BE2C (cell line): ENCODE measurements at regions not wholly inside any gene's neighbourhood (a gene's known extent, or its start where the extent isn't known, plus 50 kb on each side); places are given as distances from the start of the nearest gene placed in this dataset.

Experiments
- DNase-seq: peaks from one replicate; pipeline ENCODE4 v3.0.0-alpha.2; 2020
- H3K27me3 ChIP-seq: fragments of 250-450 bp; sonication (Bioruptor Pico); 2 replicates; pipeline ENCODE4 v1.5.1; 2020; ENCODE audit warnings: mild to moderate bottlenecking
- H3K36me3 ChIP-seq: fragments of 250-450 bp; sonication (Bioruptor Pico); 2 replicates; pipeline ENCODE4 v1.5.1; 2020; ENCODE audit warnings: mild to moderate bottlenecking
- H3K4me1 ChIP-seq: fragments of 250-450 bp; sonication (Bioruptor Pico); 2 replicates; pipeline ENCODE4 v1.5.1; 2020
- H3K4me3 ChIP-seq: 2 replicates; pipeline ENCODE4 v1.5.1; 2011; ENCODE audit warnings: low read depth, low read length
- H3K9me3 ChIP-seq: fragments of 250-450 bp; sonication (Bioruptor Pico); 2 replicates; pipeline ENCODE4 v1.5.1; 2020
- CTCF ChIP-seq: IDR thresholded peaks from 2 replicates; pipeline ENCODE4 v1.5.1; 2012; ENCODE audit warnings: mild to moderate bottlenecking, low read depth, low read length

DNA sequence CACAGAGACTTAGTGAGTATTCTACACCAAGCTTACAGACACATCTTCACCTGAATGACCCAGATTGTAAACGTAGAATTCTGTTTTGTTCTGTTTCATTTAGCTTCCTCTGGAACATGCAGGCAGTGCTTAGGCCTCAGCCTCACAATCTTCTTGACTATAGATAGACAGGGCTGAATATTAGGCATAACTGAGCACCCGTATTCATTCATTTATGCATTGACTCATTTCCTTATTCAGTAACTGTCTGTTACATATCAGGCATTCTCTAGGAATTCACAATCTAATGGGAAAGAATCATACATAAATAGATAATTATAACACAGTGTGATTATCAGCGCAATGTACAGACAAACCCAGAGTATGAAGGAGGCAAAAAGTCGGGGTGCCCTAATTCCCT, 124.9 kb upstream of the ETAA1 start:
- no peak for DNase-seq
- TF ChIP-seq CTCF: no peak
- Histone ChIP-seq H3K9me3 (no peaks in the 10 kb centered on the region), H3K4me3 (no peak overlapping the region), H3K27me3 (no peaks in the 10 kb centered on the region), H3K36me3 (no peaks in the 10 kb centered on the region), H3K4me1 (no peaks in the 10 kb centered on the region)

DNA sequence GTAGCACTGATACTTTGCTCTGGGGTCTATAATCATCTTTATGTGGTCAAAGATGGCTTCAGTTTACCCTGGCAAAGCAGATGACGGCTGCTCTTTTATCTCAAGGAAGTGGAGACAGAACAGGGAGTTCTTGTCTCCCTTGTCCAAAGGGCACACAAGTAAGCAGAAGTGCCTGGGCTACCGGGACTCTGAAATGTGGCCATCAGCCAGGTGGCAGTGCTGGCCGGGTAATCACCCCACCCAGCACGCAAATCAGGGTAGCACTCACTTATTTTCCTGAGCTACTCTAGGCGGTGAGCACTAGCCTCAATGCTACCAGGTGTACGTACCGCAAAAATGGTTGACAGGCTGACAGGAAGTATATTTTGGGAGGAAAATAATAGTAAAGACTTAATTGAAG, 119.7 kb upstream of the ETAA1 start:
- H3K4me3 ChIP-seq: no peak overlapping the region
- TF ChIP-seq CTCF: no peak
- no peaks in the 10 kb centered on the region for H3K36me3 ChIP-seq
- no peaks in the 10 kb centered on the region for H3K9me3 ChIP-seq
- H3K4me1 ChIP-seq: no peaks in the 10 kb centered on the region
- DNase-seq: no peak
- no peaks in the 10 kb centered on the region for H3K27me3 ChIP-seq

DNA sequence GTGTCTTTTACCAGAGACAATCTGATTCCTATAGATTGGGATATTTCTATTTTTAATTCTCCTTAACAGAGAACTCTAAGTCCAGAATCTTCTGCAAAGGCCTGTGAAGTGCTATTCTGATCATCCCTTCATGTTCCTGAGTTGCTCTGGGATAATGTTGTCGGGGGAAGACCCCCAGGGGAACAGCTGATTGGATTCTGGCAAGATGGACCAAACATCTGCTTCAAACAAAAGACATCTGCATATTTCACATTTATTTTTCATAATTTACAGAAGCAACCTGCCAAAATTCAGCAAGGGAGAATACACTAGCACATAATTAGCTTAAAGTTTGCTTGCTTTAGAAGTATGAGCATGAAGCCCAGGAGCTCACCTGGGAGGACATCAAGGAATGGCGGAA, 116.0 kb upstream of the ETAA1 start:
- no peaks in the 10 kb centered on the region for H3K27me3 ChIP-seq
- H3K4me3 ChIP-seq: no peak overlapping the region
- no peak for TF ChIP-seq CTCF
- no peaks in the 10 kb centered on the region for H3K9me3 ChIP-seq
- H3K4me1 ChIP-seq: no peaks in the 10 kb centered on the region
- no peaks in the 10 kb centered on the region for H3K36me3 ChIP-seq
- DNase-seq: no peak

GRCh38 chr2:67283641-67284040, 113.5 kb upstream of the ETAA1 start:
- Histone ChIP-seq H3K9me3 (no peaks in the 10 kb centered on the region), H3K4me1 (no peaks in the 10 kb centered on the region), H3K36me3 (no peaks in the 10 kb centered on the region), H3K4me3 (no peak overlapping the region), H3K27me3 (no peaks in the 10 kb centered on the region)
- no peak for DNase-seq
- no peak for TF ChIP-seq CTCF

- Histone ChIP-seq H3K9me3 (no peaks in the 10 kb centered on the region), H3K36me3 (no peaks in the 10 kb centered on the region), H3K4me1 (no peaks in the 10 kb centered on the region), H3K4me3 (no peak overlapping the region), H3K27me3 (no peaks in the 10 kb centered on the region)
- no peak for DNase-seq
- no peak for TF ChIP-seq CTCF
These were observed 110.0 kb upstream of the ETAA1 start for GRCh38 chr2:67286981-67287759.

GRCh38 chr2:67289271-67289670, 107.9 kb upstream of the ETAA1 start:
- TF ChIP-seq CTCF: no peak
- no peak overlapping the region for H3K4me3 ChIP-seq
- H3K4me1 ChIP-seq: no peaks in the 10 kb centered on the region
- no peaks in the 10 kb centered on the region for H3K36me3 ChIP-seq
- H3K27me3 ChIP-seq: no peaks in the 10 kb centered on the region
- no peaks in the 10 kb centered on the region for H3K9me3 ChIP-seq
- DNase-seq: no peak
